Mesenchymal stem cell (in vitro differentiated cells and primary cell): ENCODE measurements at regions not wholly inside any gene's neighbourhood (a gene's known extent, or its start where the extent isn't known, plus 50 kb on each side); places are given as distances from the start of the nearest gene placed in this dataset.

Experiments
- DNase-seq: peaks from one replicate; pipeline ENCODE4 v3.0.0-alpha.2; 2013
- H2AFZ ChIP-seq: one replicate; pipeline ENCODE4 v1.6.1; 2013; ENCODE audit warnings: low read depth, mild to moderate bottlenecking, control low read depth, inconsistent platforms, low read length, moderate library complexity
- H2AK5ac ChIP-seq: 2 replicates; pipeline ENCODE4 v1.6.1; 2013; ENCODE audit warnings: low read length, moderate library complexity, mild to moderate bottlenecking, inconsistent platforms; ENCODE audit not compliant: severe bottlenecking
- H2BK120ac ChIP-seq: one replicate; pipeline ENCODE4 v1.6.1; 2013; ENCODE audit warnings: low read depth, mild to moderate bottlenecking, inconsistent platforms, low read length, moderate library complexity
- H2BK12ac ChIP-seq, 2 experiments: one replicate each; pipeline ENCODE4 v1.6.1; 2013; ENCODE audit warnings: inconsistent platforms in 2 of 2, low read length in 2 of 2, mild to moderate bottlenecking in 2 of 2, moderate library complexity in 2 of 2, control low read depth in 1 of 2
- H2BK15ac ChIP-seq: one replicate; pipeline ENCODE4 v1.6.1; 2013; ENCODE audit warnings: mild to moderate bottlenecking, low read depth, inconsistent platforms; ENCODE audit not compliant: poor library complexity, severe bottlenecking
- H2BK5ac ChIP-seq: 2 replicates; pipeline ENCODE4 v1.6.1; 2013; ENCODE audit warnings: low read depth, mild to moderate bottlenecking, low read length, control low read depth, inconsistent platforms; ENCODE audit not compliant: poor library complexity, severe bottlenecking
- H3K14ac ChIP-seq, 2 experiments: one replicate each; pipeline ENCODE4 v1.6.1; 2013; ENCODE audit warnings: inconsistent platforms in 2 of 2, low read length in 2 of 2, control low read depth in 1 of 2, mild to moderate bottlenecking in 1 of 2, moderate library complexity in 1 of 2
- H3K18ac ChIP-seq, 2 experiments: one replicate each; pipeline ENCODE4 v1.6.1; 2013; ENCODE audit warnings: inconsistent platforms in 2 of 2, low read length in 2 of 2, control low read depth in 1 of 2, low read depth in 1 of 2, mild to moderate bottlenecking in 1 of 2
- H3K23ac ChIP-seq, 2 experiments: one replicate each; pipeline ENCODE4 v1.6.1; 2013; ENCODE audit warnings: inconsistent platforms in 2 of 2, low read length in 2 of 2, mild to moderate bottlenecking in 2 of 2, moderate library complexity in 2 of 2, control low read depth in 1 of 2
- H3K27ac ChIP-seq: 2 replicates; pipeline ENCODE4 v1.5.1; 2013; ENCODE audit warnings: mild to moderate bottlenecking, moderate library complexity, low read length, control low read depth, inconsistent platforms; ENCODE audit not compliant: poor library complexity, severe bottlenecking
- H3K27me3 ChIP-seq, 2 experiments: 2 replicates each; pipeline versions ENCODE4 v1.6.1 to v1.7.0; 2013; ENCODE audit warnings: low read length in 2 of 2, mild to moderate bottlenecking in 2 of 2, moderate library complexity in 2 of 2, control low read depth in 1 of 2, inconsistent platforms in 1 of 2; ENCODE audit not compliant: control insufficient read depth in 1 of 2, insufficient read depth in 1 of 2
- H3K36me3 ChIP-seq, 2 experiments: 2 replicates each; pipeline versions ENCODE4 v1.6.1 to v1.7.0; 2013; ENCODE audit warnings: low read length in 2 of 2, control low read depth in 1 of 2, inconsistent platforms in 1 of 2, low read depth in 1 of 2, mild to moderate bottlenecking in 1 of 2; ENCODE audit not compliant: insufficient read depth in 2 of 2, control insufficient read depth in 1 of 2
- H3K4ac ChIP-seq, 2 experiments: one replicate each; pipeline ENCODE4 v1.6.1; 2013; ENCODE audit warnings: inconsistent platforms in 2 of 2, low read length in 2 of 2, mild to moderate bottlenecking in 2 of 2, moderate library complexity in 2 of 2, control low read depth in 1 of 2, low read depth in 1 of 2
- H3K4me1 ChIP-seq: 2 replicates; pipeline ENCODE4 v1.6.1; 2013; ENCODE audit warnings: low read depth, low read length, control low read depth; ENCODE audit not compliant: control insufficient read depth, insufficient read depth
- H3K4me2 ChIP-seq: 2 replicates; pipeline ENCODE4 v1.6.1; 2013; ENCODE audit warnings: low read length, mild to moderate bottlenecking, inconsistent platforms; ENCODE audit not compliant: poor library complexity, severe bottlenecking
- H3K4me3 ChIP-seq, 2 experiments: 2 replicates each; pipeline versions ENCODE4 v1.5.1 to v1.7.0; 2013; ENCODE audit warnings: low read length in 2 of 2, mild to moderate bottlenecking in 2 of 2, control low read depth in 1 of 2, low read depth in 1 of 2; ENCODE audit not compliant: insufficient read depth in 1 of 2
- H3K79me1 ChIP-seq: replicated peaks from 2 replicates; pipeline ENCODE4 v1.6.1; 2013; ENCODE audit warnings: mild to moderate bottlenecking, control low read depth, low read length, inconsistent platforms; ENCODE audit not compliant: poor library complexity, severe bottlenecking
- H3K9ac ChIP-seq: 2 replicates; pipeline ENCODE4 v1.7.0; 2013; ENCODE audit warnings: mild to moderate bottlenecking, low read length, moderate library complexity
- H3K9me3 ChIP-seq: 2 replicates; pipeline ENCODE4 v1.7.0; 2013; ENCODE audit warnings: mild to moderate bottlenecking, low read length; ENCODE audit not compliant: control insufficient read depth
- H4K8ac ChIP-seq: one replicate; pipeline ENCODE4 v1.6.1; 2013; ENCODE audit warnings: inconsistent platforms, mild to moderate bottlenecking, low read length, moderate library complexity
- H4K91ac ChIP-seq: one replicate; pipeline ENCODE4 v1.6.1; 2013; ENCODE audit warnings: mild to moderate bottlenecking, low read length, inconsistent platforms
- WGBS: methylation state at CpG from one replicate; pipeline ENCODE4 v1.1.7; 2013; ENCODE audit warnings: mixed read lengths; 5-methylcytosine and 5-hydroxymethylcytosine counted together

GRCh38 chr2:60219536-60219935 lies 333.9 kb downstream of the BCL11A start:
- Histone ChIP-seq H3K36me3 (no peaks in the 10 kb centered on the region), H2BK15ac (no peak overlapping the region), H3K4me2 (peak overlapping the region; percentile 28), H2BK120ac (no peak overlapping the region), H3K9me3 (no peaks in the 10 kb centered on the region), H3K18ac (no peak overlapping the region), H3K27ac (no peak overlapping the region), H3K4ac (no peak overlapping the region), H4K91ac (no peak overlapping the region), H2AFZ (no peak overlapping the region), H3K14ac (no peak overlapping the region), H2AK5ac (no peak overlapping the region), H3K4me1 (no peaks in the 10 kb centered on the region), H2BK12ac (no peak overlapping the region), H3K4me3 (no peak overlapping the region), H3K9ac (no peak overlapping the region), H3K27me3 (no peaks in the 10 kb centered on the region), H3K79me1 (no peaks in the 10 kb centered on the region), H3K23ac (no peak overlapping the region), H4K8ac (no peak overlapping the region), H2BK5ac (no peak overlapping the region)
- no peak for DNase-seq
- 87% methylated on average over 6 of the region's 6 CpGs for WGBS

GRCh38 chr2:60216452-60216995 lies 336.9 kb downstream of the BCL11A start:
- no peak overlapping the region for H3K14ac ChIP-seq
- WGBS: 72% methylated on average over 4 of the region's 4 CpGs
- H2AK5ac ChIP-seq: no peak overlapping the region
- no peak overlapping the region for H3K4me2 ChIP-seq
- no peaks in the 10 kb centered on the region for H3K4me1 ChIP-seq
- H4K91ac ChIP-seq: no peak overlapping the region
- H3K23ac ChIP-seq: no peak overlapping the region
- H3K4ac ChIP-seq: no peak overlapping the region
- H2BK15ac ChIP-seq: no peak overlapping the region
- no peak for DNase-seq
- no peak overlapping the region for H2AFZ ChIP-seq
- H2BK12ac ChIP-seq: no peak overlapping the region
- H4K8ac ChIP-seq: no peak overlapping the region
- no peak overlapping the region for H2BK120ac ChIP-seq
- H2BK5ac ChIP-seq: no peak overlapping the region
- no peak overlapping the region for H3K18ac ChIP-seq
- H3K27ac ChIP-seq: no peak overlapping the region
- no peaks in the 10 kb centered on the region for H3K27me3 ChIP-seq
- no peaks in the 10 kb centered on the region for H3K79me1 ChIP-seq
- no peaks in the 10 kb centered on the region for H3K9me3 ChIP-seq
- no peak overlapping the region for H3K4me3 ChIP-seq
- no peaks in the 10 kb centered on the region for H3K36me3 ChIP-seq
- H3K9ac ChIP-seq: no peak overlapping the region

- H3K36me3 ChIP-seq: no peaks in the 10 kb centered on the region
- H2BK12ac ChIP-seq: no peak overlapping the region
- no peak overlapping the region for H3K4me2 ChIP-seq
- no peak for DNase-seq
- H3K27me3 ChIP-seq: no peaks in the 10 kb centered on the region
- H3K14ac ChIP-seq: no peak overlapping the region
- H4K91ac ChIP-seq: no peak overlapping the region
- no peaks in the 10 kb centered on the region for H3K9me3 ChIP-seq
- no peaks in the 10 kb centered on the region for H3K79me1 ChIP-seq
- no peak overlapping the region for H3K9ac ChIP-seq
- no peak overlapping the region for H3K18ac ChIP-seq
- no peak overlapping the region for H2BK5ac ChIP-seq
- H2BK120ac ChIP-seq: no peak overlapping the region
- no peak overlapping the region for H3K4me3 ChIP-seq
- no peak overlapping the region for H3K27ac ChIP-seq
- H4K8ac ChIP-seq: no peak overlapping the region
- 37% methylated on average over 17 of the region's 17 CpGs for WGBS
- H2AK5ac ChIP-seq: no peak overlapping the region
- no peak overlapping the region for H3K4ac ChIP-seq
- H2AFZ ChIP-seq: no peak overlapping the region
- no peak overlapping the region for H2BK15ac ChIP-seq
- no peak overlapping the region for H3K23ac ChIP-seq
- no peaks in the 10 kb centered on the region for H3K4me1 ChIP-seq
Measured at GRCh38 chr2:60215386-60215901, 338.0 kb downstream of the BCL11A start.

GRCh38 chr2:60214626-60214875 lies 338.9 kb downstream of the BCL11A start:
- H2BK15ac ChIP-seq: no peak overlapping the region
- no peak for DNase-seq
- H2BK5ac ChIP-seq: no peak overlapping the region
- H2BK120ac ChIP-seq: no peak overlapping the region
- no peak overlapping the region for H4K91ac ChIP-seq
- H3K36me3 ChIP-seq: no peaks in the 10 kb centered on the region
- no peak overlapping the region for H2BK12ac ChIP-seq
- no peak overlapping the region for H3K14ac ChIP-seq
- no peak overlapping the region for H3K4ac ChIP-seq
- H4K8ac ChIP-seq: no peak overlapping the region
- H3K9me3 ChIP-seq: no peaks in the 10 kb centered on the region
- no peak overlapping the region for H3K23ac ChIP-seq
- H3K27me3 ChIP-seq: no peaks in the 10 kb centered on the region
- no peak overlapping the region for H3K4me2 ChIP-seq
- no peak overlapping the region for H3K18ac ChIP-seq
- H2AK5ac ChIP-seq: no peak overlapping the region
- H3K79me1 ChIP-seq: no peaks in the 10 kb centered on the region
- no peaks in the 10 kb centered on the region for H3K4me1 ChIP-seq
- H3K9ac ChIP-seq: no peak overlapping the region
- no peak overlapping the region for H3K4me3 ChIP-seq
- no peak overlapping the region for H2AFZ ChIP-seq
- H3K27ac ChIP-seq: no peak overlapping the region
